ENCODE measurements at regions not wholly inside any gene's neighbourhood (a gene's known extent, or its start where the extent isn't known, plus 50 kb on each side); places are given as distances from the start of the nearest gene placed in this dataset.
"Not testable (repeated sequence)": the region's sequence is repeated elsewhere in the genome, so short reads cannot be mapped to it uniquely, and the experiment has no call there.

DNA sequence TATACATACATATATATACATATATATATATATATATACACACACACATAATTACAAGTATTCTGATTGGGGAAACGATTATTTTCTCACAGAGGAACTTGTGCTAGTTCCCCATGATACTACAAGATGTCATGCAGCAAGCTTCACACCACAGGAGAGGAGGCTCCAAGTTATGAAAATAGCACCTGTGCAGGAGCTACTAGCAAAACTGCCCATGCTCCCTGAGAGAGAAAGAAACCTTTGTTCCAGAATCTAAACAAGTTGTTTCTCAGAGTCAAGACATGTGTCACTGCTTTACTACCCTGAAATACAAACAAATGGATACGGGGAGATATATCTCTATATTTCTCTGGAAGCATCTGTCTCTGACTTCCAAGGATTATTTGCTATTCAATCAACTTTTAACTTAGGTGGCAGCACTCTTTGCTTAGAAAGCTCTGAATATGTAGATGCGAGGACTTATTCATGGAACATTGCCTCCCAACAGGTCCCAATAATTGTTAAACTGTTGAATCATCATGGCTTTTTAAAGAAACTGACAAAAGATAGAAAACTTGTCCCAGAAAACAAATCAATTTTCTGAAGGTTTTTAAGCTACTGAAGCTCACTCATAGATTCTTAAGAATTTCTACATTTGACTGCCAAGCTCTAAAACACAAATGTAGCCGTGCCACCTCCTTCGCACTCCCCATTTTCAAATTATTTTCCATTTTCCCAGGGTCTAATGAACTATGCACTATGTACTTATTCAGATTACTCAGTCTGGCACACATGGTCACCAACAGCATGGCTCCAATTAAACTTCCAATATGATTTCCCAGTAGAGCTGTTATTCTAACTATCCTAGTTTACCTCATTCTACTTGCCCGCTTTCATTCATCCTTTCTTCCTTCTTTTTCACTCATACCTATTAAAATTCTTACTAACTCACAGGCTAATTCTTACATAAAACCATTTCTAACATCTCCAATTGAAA is 929.1 kb downstream of the LTN1 start:
- H3K9ac ChIP-seq (ENCODE audit: insufficient read depth in 1 of 2, low read depth in 2 of 2, low read length in 2 of 2) = no peak overlapping the region
- ATAC-seq = no peak
- 1% methylated on average over 6 of the region's 6 CpGs for WGBS (ENCODE audit: insufficient coverage, low coverage, missing lambda C conversion rate)
- H3K27ac ChIP-seq (ENCODE audit: extremely low read depth, low read depth, low read length) = no peak overlapping the region
- H3K27me3 ChIP-seq (ENCODE audit: control insufficient read depth in 2 of 2, insufficient read depth in 2 of 2, low read length in 2 of 2) = no peaks in the 10 kb centered on the region
- FAIRE-seq = no peak
- intact Hi-C loops (cut with micrococcal nuclease) (no loop called here), in situ Hi-C loops (cut with MboI) (no loop called here)
- CTCF ChIA-PET (ENCODE audit: low intra/inter-chr PET ratio) = no interaction called here
- no peak for DNase-seq (ENCODE audit: extremely low read depth in 1 of 4, low spot score in 3 of 4)
- H4K20me1 ChIP-seq (replicated peaks; ENCODE audit: control insufficient read depth, insufficient read depth, low read length) = no peaks in the 10 kb centered on the region
- H3K79me2 ChIP-seq (ENCODE audit: control insufficient read depth, insufficient read depth, low read length) = no peaks in the 10 kb centered on the region
- no peak for TF ChIP-seq IRF2 (CRISPR knock-in tag; IDR thresholded peaks at IDR 0.05)
- TF ChIP-seq SMARCB1 (IDR thresholded peaks at IDR 0.05; ENCODE audit: insufficient read length, low read depth) = no peak
- no peak for TF ChIP-seq ZNF197 (CRISPR knock-in tag; IDR thresholded peaks at IDR 0.05; ENCODE audit: low read depth)
- TF ChIP-seq SIRT6 (IDR thresholded peaks at IDR 0.05; ENCODE audit: low read depth, low read length) = no peak
- POLR2A ChIA-PET = no interaction called here
- H3K4me3 ChIP-seq = no peak overlapping the region
- no peaks in the 10 kb centered on the region for H3K9me3 ChIP-seq (replicated peaks; ENCODE audit: control insufficient read depth, insufficient read depth, low read depth, low read length)
- no peaks in the 10 kb centered on the region for H3K9me1 ChIP-seq (ENCODE audit: control insufficient read depth, insufficient read depth, low read length)
- no peak overlapping the region for H3K4me2 ChIP-seq (ENCODE audit: insufficient read depth, low read length)
- H2AFZ ChIP-seq (ENCODE audit: low read depth, low read length) = no peak overlapping the region
- H3K36me3 ChIP-seq (ENCODE audit: control insufficient read depth, insufficient read depth, low read length) = no peaks in the 10 kb centered on the region
- no peaks in the 10 kb centered on the region for H3K4me1 ChIP-seq (replicated peaks in 1 of 2; ENCODE audit: control insufficient read depth in 2 of 2, insufficient read depth in 2 of 2, low read length in 2 of 2)
- BruUV-seq (replicated peaks) = no TSS peak

DNA sequence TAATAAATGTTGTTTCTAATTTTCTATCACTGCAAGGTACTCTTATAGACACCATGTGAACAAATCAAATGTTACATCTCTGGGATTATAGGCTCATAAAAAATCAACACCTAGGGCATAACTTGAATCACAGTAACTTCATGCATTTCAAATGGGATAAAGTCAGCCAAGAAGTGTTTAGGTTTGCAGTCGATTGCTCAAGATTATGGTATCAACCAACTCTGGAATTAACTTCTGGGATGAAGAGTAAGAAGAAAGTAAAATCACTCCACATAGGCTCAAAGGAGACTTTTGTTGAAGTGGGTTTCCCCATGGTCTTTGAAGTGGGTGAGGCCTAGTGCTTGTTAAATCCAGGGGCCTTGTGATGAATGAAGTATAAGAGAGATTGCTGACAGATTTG is 939.7 kb downstream of the LTN1 start:
- WGBS (ENCODE audit: insufficient coverage, low coverage, missing lambda C conversion rate) = 0% methylated on average over 1 of the region's 1 CpG
- H3K4me3 ChIP-seq; POLR2A ChIA-PET; H3K9me1 ChIP-seq (ENCODE audit: control insufficient read depth, insufficient read depth, low read length); H3K27me3 ChIP-seq (ENCODE audit: control insufficient read depth in 2 of 2, insufficient read depth in 2 of 2, low read length in 2 of 2); H3K79me2 ChIP-seq (ENCODE audit: control insufficient read depth, insufficient read depth, low read length); in situ Hi-C loops (cut with MboI); H3K36me3 ChIP-seq (ENCODE audit: control insufficient read depth, insufficient read depth, low read length); H2AFZ ChIP-seq (ENCODE audit: low read depth, low read length); H3K4me2 ChIP-seq (ENCODE audit: insufficient read depth, low read length); H3K27ac ChIP-seq (ENCODE audit: extremely low read depth, low read depth, low read length); H3K9me3 ChIP-seq (replicated peaks; ENCODE audit: control insufficient read depth, insufficient read depth, low read depth, low read length); ATAC-seq; BruUV-seq (replicated peaks); DNase-seq (ENCODE audit: extremely low read depth in 1 of 4, low spot score in 3 of 4); H3K4me1 ChIP-seq (replicated peaks in 1 of 2; ENCODE audit: control insufficient read depth in 2 of 2, insufficient read depth in 2 of 2, low read length in 2 of 2); H3K9ac ChIP-seq (ENCODE audit: insufficient read depth in 1 of 2, low read depth in 2 of 2, low read length in 2 of 2); H4K20me1 ChIP-seq (replicated peaks; ENCODE audit: control insufficient read depth, insufficient read depth, low read length); FAIRE-seq: not testable (repeated sequence)
- intact Hi-C loops (cut with micrococcal nuclease) = loop anchor here (5.0 kb wide), 1 partner anchor 1201 kb away; no protein-coding TSS in a partner anchor
- CTCF ChIA-PET (ENCODE audit: low intra/inter-chr PET ratio) = interaction anchor here (1.3 kb wide), 1 partner anchor 1202 kb away, joined by 4 read pairs; no protein-coding TSS in a partner anchor
